Right ventricle myocardium superior (tissue), 1 donor: ENCODE measurements at regions not wholly inside any gene's neighbourhood (a gene's known extent, or its start where the extent isn't known, plus 50 kb on each side); places are given as distances from the start of the nearest gene placed in this dataset.
"Not testable (repeated sequence)": the region's sequence is repeated elsewhere in the genome, so short reads cannot be mapped to it uniquely, and the experiment has no call there.

Experiments used
- ATAC-seq: fragments of 200-7000 bp; cut with Tn5 transposase; one replicate; pipeline ENCODE4 v1.9.1; 2020; ENCODE audit warnings: mild to moderate bottlenecking; ENCODE audit not compliant: poor library complexity
- DNase-seq: peaks from one replicate; pipeline ENCODE4 v3.0.0-alpha.2; 2020
- intact Hi-C: fragments of 100-400 bp; cut with DNase I; formaldehyde crosslinking; loops from one replicate; pipeline ENCODE4 v1.11.2; 2022
- donor health status: DM: no; HTN: yes; CAD: no; lungs with severe emphysema.

GRCh38 chr12:40172879-40173278, 51.9 kb upstream of the LRRK2 start:
- intact Hi-C loops: no loop called here
- ATAC-seq (no peak), DNase-seq (no peak)

GRCh38 chr12:40171501-40171900, 53.3 kb upstream of the LRRK2 start:
- intact Hi-C loops: no loop called here
- ATAC-seq (no peak), DNase-seq (no peak)

- no peak for ATAC-seq
- DNase-seq: no peak
- intact Hi-C loops: no loop called here
Measured at GRCh38 chr12:40171066-40171465, 53.7 kb upstream of the LRRK2 start.

GRCh38 chr12:40170593-40170992, 54.2 kb upstream of the LRRK2 start:
- ATAC-seq (no peak), DNase-seq (no peak)
- intact Hi-C loops: no loop called here

GRCh38 chr12:40168868-40169267, 55.9 kb upstream of the LRRK2 start:
- ATAC-seq (no peak), DNase-seq (no peak)
- intact Hi-C loops: no loop called here

- DNase-seq, intact Hi-C loops, ATAC-seq: not testable (repeated sequence)
Measured at GRCh38 chr12:40168419-40168818, 56.4 kb upstream of the LRRK2 start.

- intact Hi-C loops: no loop called here
- ATAC-seq: no peak
- no peak for DNase-seq
Measured at GRCh38 chr12:40168001-40168400, 56.8 kb upstream of the LRRK2 start.

- no peak for ATAC-seq
- DNase-seq: no peak
- intact Hi-C loops: no loop called here
Measured at GRCh38 chr12:40165179-40165578, 59.3 kb upstream of the SLC2A13 start.

- DNase-seq (no peak), ATAC-seq (no peak)
- intact Hi-C loops: no loop called here
Measured at GRCh38 chr12:40164034-40164433, 58.2 kb upstream of the SLC2A13 start.

GRCh38 chr12:40162033-40162432, 56.2 kb upstream of the SLC2A13 start:
- no peak for DNase-seq
- ATAC-seq: no peak
- intact Hi-C loops: no loop called here

- intact Hi-C loops: no loop called here
- no peak for DNase-seq
- peak; percentile 62 for ATAC-seq
Measured at GRCh38 chr12:40158592-40159111, 52.8 kb upstream of the SLC2A13 start.

GRCh38 chr12:40157336-40157735, 51.5 kb upstream of the SLC2A13 start:
- ATAC-seq (no peak), DNase-seq (no peak)
- intact Hi-C loops: no loop called here

GRCh38 chr12:40156021-40156764, 50.3 kb upstream of the SLC2A13 start:
- intact Hi-C loops: no loop called here

More at GRCh38 chr12:40156021-40156764, 50.3 kb upstream of the SLC2A13 start:
- no peak for ATAC-seq
- DNase-seq: no peak
